PC-3 (cell line): ENCODE measurements at regions not wholly inside any gene's neighbourhood (a gene's known extent, or its start where the extent isn't known, plus 50 kb on each side); places are given as distances from the start of the nearest gene placed in this dataset.

Experiments
- ATAC-seq: fragments of 200-7000 bp; cut with Tn5 transposase; 2 replicates; pipeline ENCODE4 v1.9.1; 2020; ENCODE audit warnings: mild to moderate bottlenecking, moderate library complexity
- BruUV-seq: library from RNA; stranded (reverse); fragments of 400-500 nt; replicated peaks from 2 replicates; lab custom pipeline; 2021; lab: Mats Ljungman, UMichigan
- CTCF ChIA-PET: fragments of 300-600 bp; sonication (Branson Sonifier 250); formaldehyde crosslinking; loops from one replicate; lab custom pipeline; 2022; ENCODE audit warnings: antibody characterized with exemption; lab: Charles Lee
- POLR2A ChIA-PET: fragments of 300-600 bp; sonication (Branson Sonifier 250); formaldehyde crosslinking; loops from one replicate; lab custom pipeline; 2022; ENCODE audit warnings: antibody characterized with exemption; ENCODE audit not compliant: unreplicated experiment; lab: Charles Lee
- DNase-seq: peaks from one replicate; pipeline ENCODE4 v3.0.0-alpha.2; 2015
- H2AFZ ChIP-seq: fragments of 300-600 bp; sonication (generic); 2 replicates; pipeline ENCODE4 v1.6.0; 2016; ENCODE audit warnings: antibody characterized with exemption, low read length
- H3F3A ChIP-seq: fragments of 300-600 bp; sonication (generic); one replicate; pipeline ENCODE4 v1.6.0; 2017; ENCODE audit warnings: antibody characterized with exemption, low read length, control low read depth, mild to moderate bottlenecking; ENCODE audit not compliant: unreplicated experiment
- H3K27ac ChIP-seq: fragments of 300-600 bp; sonication (generic); 2 replicates; pipeline ENCODE4 v1.5.1; 2016; ENCODE audit warnings: mild to moderate bottlenecking, low read length
- H3K27me3 ChIP-seq: fragments of 300-600 bp; sonication (generic); 2 replicates; pipeline ENCODE4 v1.6.1; 2016; ENCODE audit warnings: low read length, mixed read lengths
- H3K36me3 ChIP-seq: fragments of 300-600 bp; sonication (generic); 2 replicates; pipeline ENCODE4 v1.6.1; 2016; ENCODE audit warnings: low read depth, mixed run types, low read length, mixed read lengths
- H3K4me1 ChIP-seq: fragments of 300-600 bp; sonication (generic); 2 replicates; pipeline ENCODE4 v1.5.1; 2016; ENCODE audit warnings: low read length; ENCODE audit not compliant: insufficient read depth
- H3K4me2 ChIP-seq: fragments of 300-600 bp; sonication (generic); 2 replicates; pipeline ENCODE4 v1.6.0; 2016; ENCODE audit warnings: low read length
- H3K4me3 ChIP-seq: fragments of 300-600 bp; sonication (generic); 2 replicates; pipeline ENCODE4 v1.5.1; 2016; ENCODE audit warnings: mild to moderate bottlenecking, low read length, mixed read lengths
- H3K79me2 ChIP-seq: fragments of 300-600 bp; sonication (generic); 2 replicates; pipeline ENCODE4 v1.6.1; 2017; ENCODE audit warnings: low read length, mixed read lengths
- H3K9ac ChIP-seq: fragments of 300-600 bp; sonication (generic); 2 replicates; pipeline ENCODE4 v1.6.0; 2016; ENCODE audit warnings: mild to moderate bottlenecking, low read length
- H3K9me2 ChIP-seq: fragments of 300-600 bp; sonication (generic); replicated peaks from 2 replicates; pipeline ENCODE4 v1.6.1; 2016; ENCODE audit warnings: mixed run types, low read length, mixed read lengths
- H3K9me3 ChIP-seq: fragments of 300-600 bp; sonication (generic); 2 replicates; pipeline ENCODE4 v1.6.1; 2016; ENCODE audit warnings: low read length, mixed read lengths
- H4K20me1 ChIP-seq: fragments of 300-600 bp; sonication (generic); 2 replicates; pipeline ENCODE4 v1.6.1; 2016; ENCODE audit warnings: low read length, mixed read lengths
- CTCF ChIP-seq: fragments of 300-600 bp; sonication (generic); conservative IDR thresholded peaks from 2 replicates; pipeline ENCODE4 v1.5.1; 2017; ENCODE audit warnings: antibody characterized with exemption, low read depth, mild to moderate bottlenecking, low read length
- EZH2 ChIP-seq: fragments of 300-600 bp; sonication (generic); IDR thresholded peaks from one replicate; pipeline ENCODE4 v1.6.1; 2017; ENCODE audit warnings: antibody characterized with exemption, mild to moderate bottlenecking, low read length; ENCODE audit not compliant: unreplicated experiment
- EZH2phosphoT487 ChIP-seq: fragments of 300-600 bp; sonication (generic); IDR thresholded peaks from 2 replicates; pipeline ENCODE4 v1.6.1; 2018; ENCODE audit warnings: mild to moderate bottlenecking, antibody characterized with exemption, low read length, borderline replicate concordance
- intact Hi-C: fragments of 100-400 bp; cut with micrococcal nuclease; formaldehyde crosslinking; loops from 2 replicates; pipeline ENCODE4 v1.9.0; 2023

DNA sequence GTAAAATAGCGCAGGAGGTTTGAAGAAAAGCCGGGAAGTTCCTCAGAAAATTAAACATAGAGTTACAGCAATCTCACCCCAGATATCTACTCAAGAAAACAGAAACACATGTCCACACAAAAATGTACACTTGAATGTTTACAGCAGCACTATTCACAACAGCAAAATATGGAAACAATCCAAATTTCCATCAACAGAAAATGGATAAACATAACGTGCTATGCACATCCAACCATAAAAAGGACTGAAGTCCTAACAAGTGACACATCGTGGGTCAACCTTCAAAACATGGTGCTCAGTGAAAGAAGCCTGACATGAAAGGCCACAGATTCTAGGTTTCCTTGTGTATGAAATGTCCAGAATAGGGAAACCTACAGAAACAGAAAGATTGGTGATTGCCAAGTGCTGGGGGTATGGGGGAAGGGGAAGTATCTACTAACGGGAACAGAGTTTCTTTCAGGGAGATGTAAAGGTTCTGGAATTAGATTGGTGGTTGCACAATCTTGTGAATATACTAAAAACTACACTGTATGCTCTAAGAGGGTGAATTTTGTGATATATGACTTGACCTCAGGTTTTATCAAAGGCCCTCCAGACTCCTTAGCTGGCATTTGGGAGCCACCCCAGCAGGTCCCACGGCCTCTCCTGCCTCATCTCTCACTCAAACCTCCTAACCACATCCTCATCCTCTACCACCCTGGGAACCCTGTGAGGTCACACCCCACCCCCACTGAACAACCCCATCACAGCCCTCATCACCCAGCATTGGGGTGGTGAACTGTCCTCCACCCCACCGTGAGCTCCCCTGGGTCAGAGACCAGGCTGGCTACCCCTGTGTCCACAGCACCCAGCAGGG lies 69.2 kb upstream of the PRR5 start:
- Histone ChIP-seq H3K4me1 (no peaks in the 10 kb centered on the region), H3K9me2 (no peaks in the 10 kb centered on the region), H3K4me3 (no peak overlapping the region), H3K27me3 (no peaks in the 10 kb centered on the region), H3K9me3 (no peaks in the 10 kb centered on the region), H3K9ac (no peak overlapping the region), H2AFZ (no peak overlapping the region), H3F3A (no peaks in the 10 kb centered on the region), H3K4me2 (no peak overlapping the region), H3K27ac (no peak overlapping the region), H3K79me2 (no peaks in the 10 kb centered on the region), H3K36me3 (no peaks in the 10 kb centered on the region), H4K20me1 (no peaks in the 10 kb centered on the region)
- intact Hi-C loops = no loop called here
- no TSS peak for BruUV-seq
- ChIA-PET POLR2A (no interaction called here), CTCF (no interaction called here)
- no peak for TF ChIP-seq EZH2
- ATAC-seq (no peak), DNase-seq (no peak)

DNA sequence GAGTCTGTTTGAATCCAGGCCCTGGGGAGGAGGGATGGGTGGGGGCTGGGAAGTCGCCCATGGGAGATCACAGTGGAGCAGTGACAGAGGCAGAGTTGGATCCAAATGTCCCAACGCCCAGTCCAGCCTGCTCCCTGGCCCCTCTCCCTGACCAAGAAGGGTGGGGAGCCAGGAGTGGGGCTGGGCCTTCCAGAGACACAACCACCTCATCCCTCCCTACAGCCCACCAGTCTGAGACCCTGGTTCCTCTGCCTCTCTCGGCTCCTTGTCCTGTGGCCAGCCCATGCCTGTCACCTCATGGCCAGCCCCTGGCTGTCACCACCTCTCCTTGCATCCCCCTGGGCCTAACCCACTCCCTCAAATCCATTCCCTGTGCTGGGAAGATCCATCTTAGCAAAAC lies 71.2 kb upstream of the PRR5 start:
- Histone ChIP-seq H3K9me2 (no peaks in the 10 kb centered on the region), H3K27ac (no peak overlapping the region), H3F3A (no peaks in the 10 kb centered on the region), H3K9me3 (no peaks in the 10 kb centered on the region), H3K36me3 (no peaks in the 10 kb centered on the region; the same call in 1 of the 2 replicates), H3K4me2 (no peak overlapping the region), H3K79me2 (no peaks in the 10 kb centered on the region), H4K20me1 (no peaks in the 10 kb centered on the region), H3K4me1 (no peaks in the 10 kb centered on the region), H3K9ac (no peak overlapping the region), H3K27me3 (no peaks in the 10 kb centered on the region), H2AFZ (no peak overlapping the region), H3K4me3 (no peak overlapping the region)
- DNase-seq (no peak), ATAC-seq (no peak)
- no peak for TF ChIP-seq EZH2
- TF ChIP-seq EZH2phosphoT487 = no peak
- no peak for TF ChIP-seq CTCF
- intact Hi-C loops = no loop called here
- POLR2A ChIA-PET = no interaction called here
- CTCF ChIA-PET = no interaction called here
- BruUV-seq = no TSS peak

- H4K20me1 ChIP-seq = no peaks in the 10 kb centered on the region
- no peaks in the 10 kb centered on the region for H3K27me3 ChIP-seq
- H2AFZ ChIP-seq = no peak overlapping the region
- H3K9ac ChIP-seq = no peak overlapping the region
- TF ChIP-seq EZH2phosphoT487 (no peak), EZH2 (no peak), CTCF (no peak)
- ChIA-PET CTCF (no interaction called here), POLR2A (no interaction called here)
- no peaks in the 10 kb centered on the region for H3K9me3 ChIP-seq
- H3K4me1 ChIP-seq = no peaks in the 10 kb centered on the region
- ATAC-seq = no peak
- intact Hi-C loops = loop anchor here (10.0 kb wide), 1 partner anchor 294 kb away; no protein-coding TSS in a partner anchor
- no peaks in the 10 kb centered on the region for H3K9me2 ChIP-seq
- no peak overlapping the region for H3K27ac ChIP-seq
- H3K4me3 ChIP-seq = no peak overlapping the region
- no peaks in the 10 kb centered on the region; the same call in 1 of the 2 replicates for H3K36me3 ChIP-seq
- H3K79me2 ChIP-seq = no peaks in the 10 kb centered on the region
- DNase-seq = no peak
- H3K4me2 ChIP-seq = no peak overlapping the region
- no TSS peak for BruUV-seq
- H3F3A ChIP-seq = no peaks in the 10 kb centered on the region
Measured at GRCh38 chr22:44628835-44629234, 73.2 kb upstream of the PRR5 start.
